Retinal pigment epithelial cell (primary cell): ENCODE measurements at regions not wholly inside any gene's neighbourhood (a gene's known extent, or its start where the extent isn't known, plus 50 kb on each side); places are given as distances from the start of the nearest gene placed in this dataset.

Experiments used
- DNase-seq: peaks from one replicate; pipeline ENCODE4 v3.0.0-alpha.2; 2010; ENCODE audit warnings: low read depth
- H3K4me3 ChIP-seq: 2 replicates; pipeline ENCODE4 v1.5.1; 2011; ENCODE audit warnings: mild to moderate bottlenecking, low read length, control low read depth, moderate library complexity
- CTCF ChIP-seq: conservative IDR thresholded peaks from 2 replicates; pipeline ENCODE4 v1.5.1; 2011; ENCODE audit warnings: low read depth, low read length, control low read depth, inconsistent platforms

GRCh38 chr4:11005300-11005699 lies 320.7 kb upstream of the CLNK start:
- DNase-seq, result no peak
- H3K4me3 ChIP-seq, result no peak overlapping the region
- TF ChIP-seq CTCF, result no peak

GRCh38 chr4:11004818-11005217 lies 320.2 kb upstream of the CLNK start:
- no peak overlapping the region for H3K4me3 ChIP-seq
- DNase-seq, result no peak
- TF ChIP-seq CTCF, result no peak

- DNase-seq, result no peak
- TF ChIP-seq CTCF, result no peak
- H3K4me3 ChIP-seq, result no peak overlapping the region
Measured at GRCh38 chr4:11002961-11003360, 318.4 kb upstream of the CLNK start.

- no peak for TF ChIP-seq CTCF
- H3K4me3 ChIP-seq, result no peak overlapping the region
- peak; percentile 45 for DNase-seq
Measured at GRCh38 chr4:10998846-10999245, 314.3 kb upstream of the CLNK start.

GRCh38 chr4:10984815-10985214 lies 300.2 kb upstream of the CLNK start:
- H3K4me3 ChIP-seq, result no peak overlapping the region
- TF ChIP-seq CTCF, result no peak
- no peak for DNase-seq

- H3K4me3 ChIP-seq, result no peak overlapping the region
- no peak for DNase-seq
- no peak for TF ChIP-seq CTCF
Measured at GRCh38 chr4:10983885-10984640, 299.5 kb upstream of the CLNK start.

- no peak for DNase-seq
Measured at GRCh38 chr4:10983268-10983667, 298.7 kb upstream of the CLNK start.

More at GRCh38 chr4:10983268-10983667, 298.7 kb upstream of the CLNK start:
- TF ChIP-seq CTCF, result no peak
- no peak overlapping the region for H3K4me3 ChIP-seq
